ENCODE measurements at regions not wholly inside any gene's neighbourhood (a gene's known extent, or its start where the extent isn't known, plus 50 kb on each side); places are given as distances from the start of the nearest gene placed in this dataset.
"Not testable (repeated sequence)": the region's sequence is repeated elsewhere in the genome, so short reads cannot be mapped to it uniquely, and the experiment has no call there.

DNA sequence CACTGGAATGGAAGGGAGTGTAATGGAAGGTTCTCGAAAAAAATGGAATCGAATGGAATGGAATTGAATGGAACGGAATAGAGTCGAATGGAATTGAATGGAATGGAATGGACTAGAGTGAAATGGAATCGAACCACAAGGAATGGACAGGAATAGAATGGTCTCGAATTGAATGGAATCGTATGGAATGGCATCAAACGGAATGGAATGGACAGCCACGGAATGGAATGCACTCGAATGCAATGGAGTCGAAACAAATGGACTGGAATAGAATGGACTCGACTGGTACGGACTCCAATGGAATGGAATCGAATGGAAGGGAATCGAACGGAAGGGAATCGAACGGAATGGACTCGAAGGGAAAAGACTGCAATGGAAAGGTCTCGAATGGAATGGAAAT, 31055.5 kb downstream of the CDY1 start:
- DNase-seq; intact Hi-C loops (cut with DNase I): not testable (repeated sequence)
- peak; percentile 75 for ATAC-seq (ENCODE audit: poor library complexity)

DNA sequence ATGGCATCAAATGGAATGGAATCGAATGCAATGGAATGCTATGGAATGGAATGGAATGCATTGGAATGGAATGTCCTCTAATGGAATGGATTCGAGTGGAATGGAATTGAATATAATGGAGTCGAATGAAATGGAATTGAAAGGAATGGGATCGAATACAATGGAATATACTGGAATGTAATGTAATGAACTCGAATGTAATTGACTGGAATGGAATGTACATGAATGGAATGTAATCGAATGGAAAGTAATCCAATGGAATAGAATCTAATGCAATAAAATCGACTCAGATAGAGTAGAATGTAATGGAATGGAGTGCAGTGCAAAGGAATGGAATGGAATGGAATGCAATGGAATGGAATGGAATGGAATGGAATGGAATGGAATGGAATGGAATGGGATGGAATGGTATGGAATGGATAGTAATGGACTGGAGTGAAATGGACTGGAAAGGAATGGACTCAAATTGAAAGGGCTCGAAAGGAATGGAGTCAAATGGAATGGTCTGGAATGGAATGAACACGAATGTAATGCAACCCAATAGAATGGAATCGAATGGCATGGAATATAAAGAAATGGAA, 31056.2 kb downstream of the CDY1 start:
- intact Hi-C loops (cut with DNase I); DNase-seq: not testable (repeated sequence)
- peak; percentile 74 for ATAC-seq (ENCODE audit: poor library complexity)

DNA sequence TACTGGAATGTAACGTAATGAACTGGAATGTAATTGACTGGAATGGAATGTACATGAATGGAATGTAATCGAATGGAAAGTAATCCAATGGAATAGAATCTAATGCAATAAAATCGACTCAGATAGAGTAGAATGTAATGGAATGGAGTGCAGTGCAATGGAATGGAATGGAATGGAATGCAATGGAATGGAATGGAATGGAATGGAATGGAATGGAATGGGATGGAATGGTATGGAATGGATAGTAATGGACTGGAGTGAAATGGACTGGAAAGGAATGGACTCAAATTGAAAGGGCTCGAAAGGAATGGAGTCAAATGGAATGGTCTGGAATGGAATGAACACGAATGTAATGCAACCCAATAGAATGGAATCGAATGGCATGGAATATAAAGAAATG, 31063.5 kb downstream of the CDY1 start:
- ATAC-seq (ENCODE audit: poor library complexity); DNase-seq; intact Hi-C loops (cut with DNase I): not testable (repeated sequence)
